WTC11 (cell line): ENCODE measurements at regions not wholly inside any gene's neighbourhood (a gene's known extent, or its start where the extent isn't known, plus 50 kb on each side); places are given as distances from the start of the nearest gene placed in this dataset.

Experiments used
- ATAC-seq: fragments of 200-7000 bp; cut with Tn5 transposase; 2 replicates; pipeline ENCODE4 v1.10.0; 2021; ENCODE audit warnings: mild to moderate bottlenecking, moderate library complexity
- CTCF ChIA-PET: fragments of 300-600 bp; sonication (Branson Sonifier 250); formaldehyde crosslinking; loops from one replicate; lab custom pipeline; 2021; ENCODE audit warnings: antibody characterized with exemption; lab: Charles Lee
- POLR2A ChIA-PET: fragments of 350-600 bp; sonication (Branson Sonifier 250); formaldehyde crosslinking; loops from one replicate; lab custom pipeline; 2021; ENCODE audit warnings: antibody characterized with exemption; lab: Charles Lee
- DNase-seq: peaks from one replicate; pipeline ENCODE4 v3.0.0; 2021; ENCODE audit warnings: low spot score
- H3K27ac Mint-ChIP-seq: 2 replicates; pipeline ENCODE4 v1.8.0; 2021; ENCODE audit warnings: mixed read lengths
- H3K27me3 Mint-ChIP-seq: 2 replicates; pipeline ENCODE4 v1.8.0; 2021; ENCODE audit warnings: low read depth, mild to moderate bottlenecking, moderate library complexity, mixed read lengths
- H3K36me3 Mint-ChIP-seq: 2 replicates; pipeline ENCODE4 v1.8.0; 2021; ENCODE audit warnings: mixed read lengths
- H3K4me1 Mint-ChIP-seq: 2 replicates; pipeline ENCODE4 v1.8.0; 2022; ENCODE audit warnings: mixed read lengths
- H3K4me3 Mint-ChIP-seq: 2 replicates; pipeline ENCODE4 v1.8.0; 2021; ENCODE audit warnings: mild to moderate bottlenecking, moderate library complexity, mixed read lengths
- H3K9me3 Mint-ChIP-seq: 2 replicates; pipeline ENCODE4 v1.8.0; 2021; ENCODE audit warnings: mixed read lengths
- CBFB ChIP-seq: sonication (generic); formaldehyde crosslinking; IDR thresholded peaks from 2 replicates; pipeline ENCODE4 v1.8.1; 2022; ENCODE audit warnings: mild to moderate bottlenecking, low read depth, missing genetic modification reagents
- ELF4 ChIP-seq: sonication (generic); formaldehyde crosslinking; IDR thresholded peaks from 2 replicates; pipeline ENCODE4 v1.8.1; 2022; ENCODE audit warnings: low read depth, mild to moderate bottlenecking, moderate library complexity, missing genetic modification reagents
- FOXP1 ChIP-seq: sonication (generic); formaldehyde crosslinking; IDR thresholded peaks from 2 replicates; pipeline ENCODE4 v1.8.0; 2022; ENCODE audit warnings: missing genetic modification reagents, mild to moderate bottlenecking, moderate library complexity, borderline replicate concordance
- GABPB1 ChIP-seq: sonication (generic); formaldehyde crosslinking; IDR thresholded peaks from 2 replicates; pipeline ENCODE4 v1.8.1; 2023; ENCODE audit warnings: mild to moderate bottlenecking, missing genetic modification reagents
- GRHL2 ChIP-seq: fragments of 250-450 bp; sonication (Bioruptor Pico); IDR thresholded peaks from 2 replicates; pipeline ENCODE4 v1.8.0; 2022; ENCODE audit warnings: mild to moderate bottlenecking, moderate library complexity; ENCODE audit not compliant: insufficient replicate concordance, severe bottlenecking
- GTF2I ChIP-seq: fragments of 250-450 bp; sonication (Bioruptor Pico); conservative IDR thresholded peaks from 2 replicates; pipeline ENCODE4 v1.4.0; 2021; ENCODE audit warnings: mild to moderate bottlenecking
- JAZF1 ChIP-seq: fragments of 250-450 bp; sonication (Bioruptor Pico); IDR thresholded peaks from 2 replicates; pipeline ENCODE4 v1.9.0; 2021; ENCODE audit warnings: moderate library complexity, mild to moderate bottlenecking, inconsistent platforms
- NFATC4 ChIP-seq: fragments of 250-450 bp; sonication (Bioruptor Pico); IDR thresholded peaks from 2 replicates; pipeline ENCODE4 v1.9.0; 2021; ENCODE audit warnings: mild to moderate bottlenecking
- NR1H2 ChIP-seq: sonication (generic); formaldehyde crosslinking; IDR thresholded peaks from 2 replicates; pipeline ENCODE4 v1.9.0; 2021; ENCODE audit warnings: mild to moderate bottlenecking, moderate library complexity, missing genetic modification reagents
- NR3C1 ChIP-seq: sonication (generic); formaldehyde crosslinking; conservative IDR thresholded peaks from 2 replicates; pipeline ENCODE4 v1.8.1; 2023; ENCODE audit warnings: low read depth, mild to moderate bottlenecking, missing genetic modification reagents
- PRRX2 ChIP-seq: fragments of 250-450 bp; sonication (Bioruptor Pico); IDR thresholded peaks from 2 replicates; pipeline ENCODE4 v1.8.0; 2021; ENCODE audit warnings: mild to moderate bottlenecking
- RORB ChIP-seq: fragments of 250-450 bp; sonication (Bioruptor Pico); IDR thresholded peaks from 2 replicates; pipeline ENCODE4 v1.9.0; 2021; ENCODE audit warnings: mild to moderate bottlenecking
- SMAD4 ChIP-seq: sonication (generic); formaldehyde crosslinking; IDR thresholded peaks from 2 replicates; pipeline ENCODE4 v1.8.0; 2022; ENCODE audit warnings: mild to moderate bottlenecking, missing genetic modification reagents
- SP1 ChIP-seq: sonication (generic); formaldehyde crosslinking; conservative IDR thresholded peaks from 2 replicates; pipeline ENCODE4 v1.8.1; 2022; ENCODE audit warnings: missing genetic modification reagents
- TCF7 ChIP-seq: sonication (generic); formaldehyde crosslinking; IDR thresholded peaks from 2 replicates; pipeline ENCODE4 v1.8.0; 2022; ENCODE audit warnings: mild to moderate bottlenecking, low read depth, missing genetic modification reagents, moderate library complexity
- TEAD1 ChIP-seq: sonication (generic); formaldehyde crosslinking; IDR thresholded peaks from 2 replicates; pipeline ENCODE4 v1.8.0; 2022; ENCODE audit warnings: mild to moderate bottlenecking, missing genetic modification reagents
- TEAD4 ChIP-seq: sonication (generic); formaldehyde crosslinking; IDR thresholded peaks from 2 replicates; pipeline ENCODE4 v1.8.0; 2022; ENCODE audit warnings: mild to moderate bottlenecking, missing genetic modification reagents
- ZBTB21 ChIP-seq: sonication (generic); formaldehyde crosslinking; IDR thresholded peaks from 2 replicates; pipeline ENCODE4 v1.8.1; 2023; ENCODE audit warnings: mild to moderate bottlenecking, missing genetic modification reagents, borderline replicate concordance
- ZNF671 ChIP-seq: fragments of 250-450 bp; sonication (Bioruptor Pico); IDR thresholded peaks from 2 replicates; pipeline ENCODE4 v1.8.0; 2021; ENCODE audit warnings: mild to moderate bottlenecking
- TF ChIP-seq, protein P1 (sequence below): sonication (generic); formaldehyde crosslinking; conservative IDR thresholded peaks from 2 replicates; pipeline ENCODE4 v1.8.1; 2023; ENCODE audit warnings: mild to moderate bottlenecking, low read depth, missing genetic modification reagents, moderate library complexity
- TF ChIP-seq, protein P2 (sequence below): sonication (generic); formaldehyde crosslinking; IDR thresholded peaks from 2 replicates; pipeline ENCODE4 v1.8.0; 2022; ENCODE audit warnings: missing genetic modification reagents
- TF ChIP-seq, protein P3 (sequence below): sonication (generic); formaldehyde crosslinking; IDR thresholded peaks from 2 replicates; pipeline ENCODE4 v1.8.1; 2023; ENCODE audit warnings: mild to moderate bottlenecking, missing genetic modification reagents
- TF ChIP-seq, protein P4 (sequence below): fragments of 250-450 bp; sonication (Bioruptor Pico); IDR thresholded peaks from 2 replicates; pipeline ENCODE4 v1.9.0; 2021; ENCODE audit warnings: moderate library complexity, mild to moderate bottlenecking, inconsistent platforms, borderline replicate concordance
- TF ChIP-seq, protein P5 (sequence below): sonication (generic); formaldehyde crosslinking; IDR thresholded peaks from 2 replicates; pipeline ENCODE4 v1.8.0; 2022; ENCODE audit warnings: mild to moderate bottlenecking, missing genetic modification reagents
- TF ChIP-seq, protein P6 (sequence below): fragments of 250-450 bp; sonication (Bioruptor Pico); conservative IDR thresholded peaks from 2 replicates; pipeline ENCODE4 v1.9.0; 2021; ENCODE audit warnings: mild to moderate bottlenecking

DNA sequence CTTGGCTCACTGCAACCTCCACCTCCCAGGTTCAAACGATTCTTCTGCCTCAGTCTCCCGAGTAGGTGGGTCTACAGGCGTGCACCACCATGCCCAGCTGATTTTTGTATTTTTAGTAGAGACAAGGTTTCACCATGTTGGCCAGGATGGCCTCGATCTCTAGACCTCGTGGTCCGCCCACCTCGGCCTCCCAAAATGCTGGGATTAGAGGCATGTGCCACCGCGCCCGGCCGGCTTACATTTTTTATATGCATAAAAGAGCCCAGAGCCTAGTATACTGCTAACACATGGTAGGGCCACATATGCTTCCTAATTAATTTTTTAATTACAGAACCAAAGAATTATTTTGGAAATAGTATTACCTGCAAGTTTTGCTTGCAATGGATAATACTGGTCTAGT lies 1325.4 kb downstream of the PLA2G4A start (continued):
- no peak for TF ChIP-seq PRRX2 (CRISPR knock-in tag)
- TF ChIP-seq, protein P1, sequence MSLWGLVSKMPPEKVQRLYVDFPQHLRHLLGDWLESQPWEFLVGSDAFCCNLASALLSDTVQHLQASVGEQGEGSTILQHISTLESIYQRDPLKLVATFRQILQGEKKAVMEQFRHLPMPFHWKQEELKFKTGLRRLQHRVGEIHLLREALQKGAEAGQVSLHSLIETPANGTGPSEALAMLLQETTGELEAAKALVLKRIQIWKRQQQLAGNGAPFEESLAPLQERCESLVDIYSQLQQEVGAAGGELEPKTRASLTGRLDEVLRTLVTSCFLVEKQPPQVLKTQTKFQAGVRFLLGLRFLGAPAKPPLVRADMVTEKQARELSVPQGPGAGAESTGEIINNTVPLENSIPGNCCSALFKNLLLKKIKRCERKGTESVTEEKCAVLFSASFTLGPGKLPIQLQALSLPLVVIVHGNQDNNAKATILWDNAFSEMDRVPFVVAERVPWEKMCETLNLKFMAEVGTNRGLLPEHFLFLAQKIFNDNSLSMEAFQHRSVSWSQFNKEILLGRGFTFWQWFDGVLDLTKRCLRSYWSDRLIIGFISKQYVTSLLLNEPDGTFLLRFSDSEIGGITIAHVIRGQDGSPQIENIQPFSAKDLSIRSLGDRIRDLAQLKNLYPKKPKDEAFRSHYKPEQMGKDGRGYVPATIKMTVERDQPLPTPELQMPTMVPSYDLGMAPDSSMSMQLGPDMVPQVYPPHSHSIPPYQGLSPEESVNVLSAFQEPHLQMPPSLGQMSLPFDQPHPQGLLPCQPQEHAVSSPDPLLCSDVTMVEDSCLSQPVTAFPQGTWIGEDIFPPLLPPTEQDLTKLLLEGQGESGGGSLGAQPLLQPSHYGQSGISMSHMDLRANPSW (CRISPR knock-in tag) = no peak
- TF ChIP-seq, protein P2, sequence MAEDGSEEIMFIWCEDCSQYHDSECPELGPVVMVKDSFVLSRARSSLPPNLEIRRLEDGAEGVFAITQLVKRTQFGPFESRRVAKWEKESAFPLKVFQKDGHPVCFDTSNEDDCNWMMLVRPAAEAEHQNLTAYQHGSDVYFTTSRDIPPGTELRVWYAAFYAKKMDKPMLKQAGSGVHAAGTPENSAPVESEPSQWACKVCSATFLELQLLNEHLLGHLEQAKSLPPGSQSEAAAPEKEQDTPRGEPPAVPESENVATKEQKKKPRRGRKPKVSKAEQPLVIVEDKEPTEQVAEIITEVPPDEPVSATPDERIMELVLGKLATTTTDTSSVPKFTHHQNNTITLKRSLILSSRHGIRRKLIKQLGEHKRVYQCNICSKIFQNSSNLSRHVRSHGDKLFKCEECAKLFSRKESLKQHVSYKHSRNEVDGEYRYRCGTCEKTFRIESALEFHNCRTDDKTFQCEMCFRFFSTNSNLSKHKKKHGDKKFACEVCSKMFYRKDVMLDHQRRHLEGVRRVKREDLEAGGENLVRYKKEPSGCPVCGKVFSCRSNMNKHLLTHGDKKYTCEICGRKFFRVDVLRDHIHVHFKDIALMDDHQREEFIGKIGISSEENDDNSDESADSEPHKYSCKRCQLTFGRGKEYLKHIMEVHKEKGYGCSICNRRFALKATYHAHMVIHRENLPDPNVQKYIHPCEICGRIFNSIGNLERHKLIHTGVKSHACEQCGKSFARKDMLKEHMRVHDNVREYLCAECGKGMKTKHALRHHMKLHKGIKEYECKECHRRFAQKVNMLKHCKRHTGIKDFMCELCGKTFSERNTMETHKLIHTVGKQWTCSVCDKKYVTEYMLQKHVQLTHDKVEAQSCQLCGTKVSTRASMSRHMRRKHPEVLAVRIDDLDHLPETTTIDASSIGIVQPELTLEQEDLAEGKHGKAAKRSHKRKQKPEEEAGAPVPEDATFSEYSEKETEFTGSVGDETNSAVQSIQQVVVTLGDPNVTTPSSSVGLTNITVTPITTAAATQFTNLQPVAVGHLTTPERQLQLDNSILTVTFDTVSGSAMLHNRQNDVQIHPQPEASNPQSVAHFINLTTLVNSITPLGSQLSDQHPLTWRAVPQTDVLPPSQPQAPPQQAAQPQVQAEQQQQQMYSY = no peak

DNA sequence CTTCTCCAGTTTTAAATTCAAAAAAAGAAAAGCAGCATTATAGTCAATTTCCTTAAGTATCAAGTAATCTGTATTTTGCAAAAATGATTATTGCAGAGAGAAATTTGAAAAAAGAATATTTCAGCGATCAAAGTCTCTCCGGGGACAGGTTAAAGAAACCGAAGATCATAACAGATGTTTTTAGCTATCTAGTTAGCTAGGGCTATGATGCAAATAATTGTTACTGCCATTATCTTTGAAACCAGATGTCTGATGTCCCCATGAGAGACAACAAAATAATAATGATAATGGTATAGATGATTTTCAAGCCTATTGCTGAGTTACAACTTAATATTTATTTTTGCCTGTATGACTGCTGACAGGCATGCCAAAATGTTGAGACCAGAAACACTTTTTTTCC lies 1326.0 kb downstream of the PLA2G4A start:
- Mint-ChIP-seq H3K4me3 (no peak overlapping the region), H3K27me3 (no peaks in the 10 kb centered on the region), H3K27ac (no peak overlapping the region), H3K9me3 (no peaks in the 10 kb centered on the region), H3K4me1 (no peaks in the 10 kb centered on the region), H3K36me3 (no peaks in the 10 kb centered on the region)
- ChIA-PET POLR2A (no interaction called here), CTCF (no interaction called here)
- ATAC-seq (no peak), DNase-seq (no peak)
- TF ChIP-seq, protein P3, sequence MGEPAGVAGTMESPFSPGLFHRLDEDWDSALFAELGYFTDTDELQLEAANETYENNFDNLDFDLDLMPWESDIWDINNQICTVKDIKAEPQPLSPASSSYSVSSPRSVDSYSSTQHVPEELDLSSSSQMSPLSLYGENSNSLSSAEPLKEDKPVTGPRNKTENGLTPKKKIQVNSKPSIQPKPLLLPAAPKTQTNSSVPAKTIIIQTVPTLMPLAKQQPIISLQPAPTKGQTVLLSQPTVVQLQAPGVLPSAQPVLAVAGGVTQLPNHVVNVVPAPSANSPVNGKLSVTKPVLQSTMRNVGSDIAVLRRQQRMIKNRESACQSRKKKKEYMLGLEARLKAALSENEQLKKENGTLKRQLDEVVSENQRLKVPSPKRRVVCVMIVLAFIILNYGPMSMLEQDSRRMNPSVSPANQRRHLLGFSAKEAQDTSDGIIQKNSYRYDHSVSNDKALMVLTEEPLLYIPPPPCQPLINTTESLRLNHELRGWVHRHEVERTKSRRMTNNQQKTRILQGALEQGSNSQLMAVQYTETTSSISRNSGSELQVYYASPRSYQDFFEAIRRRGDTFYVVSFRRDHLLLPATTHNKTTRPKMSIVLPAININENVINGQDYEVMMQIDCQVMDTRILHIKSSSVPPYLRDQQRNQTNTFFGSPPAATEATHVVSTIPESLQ = no peak
- TF ChIP-seq NR3C1 (CRISPR knock-in tag) = no peak
- TF ChIP-seq SMAD4 = no peak
- no peak for TF ChIP-seq ZNF671
- TF ChIP-seq TCF7 = no peak
- TF ChIP-seq, protein P4, sequence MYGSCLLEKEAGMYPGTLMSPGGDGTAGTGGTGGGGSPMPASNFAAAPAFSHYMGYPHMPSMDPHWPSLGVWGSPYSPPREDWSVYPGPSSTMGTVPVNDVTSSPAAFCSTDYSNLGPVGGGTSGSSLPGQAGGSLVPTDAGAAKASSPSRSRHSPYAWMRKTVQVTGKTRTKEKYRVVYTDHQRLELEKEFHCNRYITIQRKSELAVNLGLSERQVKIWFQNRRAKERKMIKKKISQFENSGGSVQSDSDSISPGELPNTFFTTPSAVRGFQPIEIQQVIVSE (CRISPR knock-in tag) = no peak
- TF ChIP-seq, protein P5, sequence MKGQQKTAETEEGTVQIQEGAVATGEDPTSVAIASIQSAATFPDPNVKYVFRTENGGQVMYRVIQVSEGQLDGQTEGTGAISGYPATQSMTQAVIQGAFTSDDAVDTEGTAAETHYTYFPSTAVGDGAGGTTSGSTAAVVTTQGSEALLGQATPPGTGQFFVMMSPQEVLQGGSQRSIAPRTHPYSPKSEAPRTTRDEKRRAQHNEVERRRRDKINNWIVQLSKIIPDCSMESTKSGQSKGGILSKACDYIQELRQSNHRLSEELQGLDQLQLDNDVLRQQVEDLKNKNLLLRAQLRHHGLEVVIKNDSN = no peak
- TF ChIP-seq RORB (CRISPR knock-in tag) = no peak
- TF ChIP-seq ZBTB21 (CRISPR knock-in tag) = no peak
- TF ChIP-seq JAZF1 (CRISPR knock-in tag) = no peak
- no peak for TF ChIP-seq GRHL2
- no peak for TF ChIP-seq NR1H2 (CRISPR knock-in tag)
- no peak for TF ChIP-seq ELF4 (CRISPR knock-in tag)

DNA sequence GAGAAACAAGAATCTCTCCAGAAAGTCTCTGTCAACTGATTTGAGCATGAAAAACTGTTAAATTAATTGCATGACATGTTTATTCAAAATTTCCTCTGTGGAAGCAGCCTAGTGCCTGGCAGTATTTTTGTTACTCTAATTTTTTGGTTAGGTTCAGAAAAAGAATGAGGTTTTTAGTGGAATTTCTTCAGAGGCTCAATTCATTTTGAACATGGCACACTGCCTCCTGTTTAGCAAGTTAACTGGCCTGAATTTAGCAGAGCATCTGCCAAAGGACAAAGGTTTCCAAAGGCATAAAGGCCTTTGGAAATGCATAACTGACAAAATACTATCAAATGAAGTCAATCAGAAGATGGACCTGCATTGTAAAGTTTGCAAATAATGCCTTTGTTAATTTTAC lies 1326.5 kb downstream of the PLA2G4A start:
- TF ChIP-seq SMAD4 = no peak
- no peak for TF ChIP-seq GTF2I
- TF ChIP-seq, protein P6, sequence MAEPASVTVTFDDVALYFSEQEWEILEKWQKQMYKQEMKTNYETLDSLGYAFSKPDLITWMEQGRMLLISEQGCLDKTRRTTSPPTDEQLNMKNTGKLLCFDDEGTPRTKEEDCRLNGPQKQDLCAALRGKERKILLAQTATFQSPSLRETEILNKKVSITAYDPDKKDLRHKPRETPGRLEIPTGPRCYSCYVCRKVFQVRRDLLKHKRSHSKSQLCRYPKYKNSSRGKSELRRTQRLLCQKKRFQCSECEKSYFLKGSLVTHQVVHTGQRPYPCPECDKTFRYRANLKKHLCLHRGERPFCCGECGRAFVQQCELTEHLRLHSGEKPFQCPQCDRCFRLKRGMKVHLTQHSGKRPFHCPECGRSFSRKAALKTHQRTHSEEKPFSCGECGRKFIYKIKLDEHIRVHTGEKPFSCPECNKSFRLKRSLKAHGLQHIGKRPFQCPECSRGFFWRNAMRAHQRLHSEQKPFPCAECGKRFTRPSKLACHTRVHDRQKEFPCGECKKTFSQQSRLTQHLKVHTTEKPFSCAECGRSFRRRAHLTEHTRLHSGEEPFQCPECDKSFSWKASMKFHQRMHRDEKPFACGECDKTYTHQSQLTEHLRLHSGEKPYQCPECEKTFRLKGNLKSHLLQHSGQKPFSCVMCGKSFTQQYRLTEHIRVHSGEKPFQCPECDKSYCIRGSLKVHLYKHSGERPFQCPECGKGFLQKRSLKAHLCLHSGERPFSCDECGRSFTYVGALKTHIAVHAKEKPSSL = no peak
- no peak for TF ChIP-seq NFATC4 (CRISPR knock-in tag)
- TF ChIP-seq TEAD1 (CRISPR knock-in tag) = no peak
- no peak for TF ChIP-seq TEAD4 (CRISPR knock-in tag)
- no peak for TF ChIP-seq GABPB1 (CRISPR knock-in tag)
- no peak for TF ChIP-seq SP1 (CRISPR knock-in tag)
- TF ChIP-seq FOXP1 (CRISPR knock-in tag) = no peak
- no peak for TF ChIP-seq CBFB (CRISPR knock-in tag)
- no peak for TF ChIP-seq ELF4 (CRISPR knock-in tag)
- H3K27ac Mint-ChIP-seq = no peak overlapping the region
- ATAC-seq = no peak

More for the DNA sequence above, 1326.5 kb downstream of the PLA2G4A start:
- Mint-ChIP-seq H3K9me3 (no peaks in the 10 kb centered on the region), H3K36me3 (no peaks in the 10 kb centered on the region), H3K4me1 (no peaks in the 10 kb centered on the region), H3K27me3 (no peaks in the 10 kb centered on the region), H3K4me3 (no peak overlapping the region)
- POLR2A ChIA-PET = no interaction called here
- no peak for DNase-seq
- CTCF ChIA-PET = no interaction called here
